Fibroblast of the aortic adventitia (primary cell): ENCODE measurements at regions not wholly inside any gene's neighbourhood (a gene's known extent, or its start where the extent isn't known, plus 50 kb on each side); places are given as distances from the start of the nearest gene placed in this dataset.

Source experiments
- DNase-seq: peaks from one replicate; pipeline ENCODE4 v3.0.0-alpha.2; 2010; ENCODE audit warnings: low read depth
- H3K4me3 ChIP-seq: 2 replicates; pipeline ENCODE4 v1.5.1; 2011; ENCODE audit warnings: low read depth, mild to moderate bottlenecking, control low read depth, low read length, moderate library complexity
- TF ChIP-seq, protein P1 (sequence below): IDR thresholded peaks from 2 replicates; pipeline ENCODE4 v1.5.1; 2011; ENCODE audit warnings: mild to moderate bottlenecking, low read length, control low read depth, inconsistent platforms; ENCODE audit not compliant: insufficient read depth

DNA sequence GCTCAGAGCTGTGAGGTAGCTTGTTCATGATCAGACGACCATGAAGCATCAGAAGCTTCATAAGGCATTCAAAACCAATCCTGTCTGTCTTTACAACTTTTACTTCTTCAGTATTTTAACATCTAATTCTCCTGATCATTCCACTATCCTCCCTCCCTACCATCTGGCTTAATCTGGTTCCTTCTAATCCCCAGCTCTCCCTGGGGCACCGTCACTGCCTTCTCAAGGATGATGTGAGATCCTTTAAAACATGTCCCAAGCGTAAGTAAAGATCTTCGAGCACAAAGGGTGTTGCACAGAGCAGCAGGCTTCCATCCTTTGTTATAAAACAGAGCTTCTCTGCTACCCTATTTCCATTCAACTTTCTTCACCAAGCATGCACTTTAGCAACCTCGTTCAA, 362.7 kb upstream of the ARRDC4 start:
- H3K4me3 ChIP-seq, result no peak overlapping the region
- TF ChIP-seq, protein P1, sequence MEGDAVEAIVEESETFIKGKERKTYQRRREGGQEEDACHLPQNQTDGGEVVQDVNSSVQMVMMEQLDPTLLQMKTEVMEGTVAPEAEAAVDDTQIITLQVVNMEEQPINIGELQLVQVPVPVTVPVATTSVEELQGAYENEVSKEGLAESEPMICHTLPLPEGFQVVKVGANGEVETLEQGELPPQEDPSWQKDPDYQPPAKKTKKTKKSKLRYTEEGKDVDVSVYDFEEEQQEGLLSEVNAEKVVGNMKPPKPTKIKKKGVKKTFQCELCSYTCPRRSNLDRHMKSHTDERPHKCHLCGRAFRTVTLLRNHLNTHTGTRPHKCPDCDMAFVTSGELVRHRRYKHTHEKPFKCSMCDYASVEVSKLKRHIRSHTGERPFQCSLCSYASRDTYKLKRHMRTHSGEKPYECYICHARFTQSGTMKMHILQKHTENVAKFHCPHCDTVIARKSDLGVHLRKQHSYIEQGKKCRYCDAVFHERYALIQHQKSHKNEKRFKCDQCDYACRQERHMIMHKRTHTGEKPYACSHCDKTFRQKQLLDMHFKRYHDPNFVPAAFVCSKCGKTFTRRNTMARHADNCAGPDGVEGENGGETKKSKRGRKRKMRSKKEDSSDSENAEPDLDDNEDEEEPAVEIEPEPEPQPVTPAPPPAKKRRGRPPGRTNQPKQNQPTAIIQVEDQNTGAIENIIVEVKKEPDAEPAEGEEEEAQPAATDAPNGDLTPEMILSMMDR, result no peak
- no peak for DNase-seq

DNA sequence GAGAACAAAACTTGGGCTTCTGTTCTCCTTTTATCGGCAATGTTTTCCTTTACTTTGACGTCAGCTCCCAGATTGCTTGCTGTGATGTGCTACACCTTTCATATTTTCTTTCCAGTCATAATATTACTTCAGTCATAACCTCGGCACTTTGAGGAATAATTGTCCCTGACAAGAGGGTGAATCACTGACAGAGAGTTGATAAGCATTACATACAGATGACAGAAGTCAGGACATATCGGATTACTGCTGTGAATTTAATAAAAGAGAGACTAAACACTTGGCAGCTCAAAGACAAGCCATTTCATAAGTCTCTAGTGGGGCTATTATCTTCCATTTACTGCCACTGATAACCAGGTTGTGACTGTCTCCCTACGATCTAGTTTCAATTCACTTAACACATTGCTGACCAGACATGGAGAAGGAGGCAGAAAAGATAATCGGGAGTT, 362.1 kb upstream of the ARRDC4 start:
- DNase-seq, result no peak
- no peak overlapping the region for H3K4me3 ChIP-seq
- TF ChIP-seq, protein P1, result no peak

- H3K4me3 ChIP-seq, result no peak overlapping the region
- TF ChIP-seq, protein P1, result no peak
- no peak for DNase-seq
Observed at GRCh38 chr15:97600190-97600589, 360.3 kb upstream of the ARRDC4 start.

DNA sequence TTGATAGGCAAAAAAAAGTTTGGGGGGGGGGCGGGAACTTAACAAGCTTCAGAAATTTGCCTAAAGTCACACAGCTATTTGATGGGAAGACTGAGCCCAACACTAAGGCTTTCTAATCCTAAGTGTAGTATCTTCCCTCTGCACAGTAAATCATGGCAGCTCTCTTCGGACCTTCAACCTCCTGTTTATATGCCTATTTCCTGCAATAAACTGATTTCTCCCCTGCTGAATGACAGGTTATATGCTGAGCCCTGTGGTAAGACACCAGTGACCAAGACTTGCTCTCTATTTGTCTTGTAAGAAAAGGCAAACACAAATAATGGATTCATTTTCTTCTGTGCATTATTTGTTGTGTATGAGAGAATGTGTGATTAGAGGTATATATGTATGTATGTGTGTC, 355.8 kb upstream of the ARRDC4 start:
- TF ChIP-seq, protein P1, result no peak
- no peak overlapping the region for H3K4me3 ChIP-seq
- no peak for DNase-seq

DNA sequence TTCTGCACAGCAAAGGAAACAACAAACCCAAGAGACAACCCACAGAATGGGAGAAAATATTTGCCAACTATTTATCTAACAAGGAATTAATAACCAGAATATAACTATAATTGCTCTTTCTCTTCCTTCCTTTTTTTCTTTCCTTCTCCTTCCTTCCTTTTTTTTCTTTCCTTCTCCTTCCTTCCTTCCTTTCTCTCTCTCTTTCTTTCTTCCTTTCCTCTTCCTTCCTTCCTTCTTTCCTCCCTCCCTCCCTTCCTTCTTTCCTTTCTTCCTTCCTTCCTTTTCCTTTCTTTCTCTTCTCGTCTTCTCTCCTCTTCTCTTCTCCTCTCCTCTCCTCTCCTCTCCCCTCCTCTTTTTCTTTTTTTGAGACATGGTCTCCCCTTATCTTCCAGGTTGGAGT, 345.4 kb upstream of the ARRDC4 start:
- TF ChIP-seq, protein P1, result no peak
- H3K4me3 ChIP-seq, result no peak overlapping the region
- no peak for DNase-seq

DNA sequence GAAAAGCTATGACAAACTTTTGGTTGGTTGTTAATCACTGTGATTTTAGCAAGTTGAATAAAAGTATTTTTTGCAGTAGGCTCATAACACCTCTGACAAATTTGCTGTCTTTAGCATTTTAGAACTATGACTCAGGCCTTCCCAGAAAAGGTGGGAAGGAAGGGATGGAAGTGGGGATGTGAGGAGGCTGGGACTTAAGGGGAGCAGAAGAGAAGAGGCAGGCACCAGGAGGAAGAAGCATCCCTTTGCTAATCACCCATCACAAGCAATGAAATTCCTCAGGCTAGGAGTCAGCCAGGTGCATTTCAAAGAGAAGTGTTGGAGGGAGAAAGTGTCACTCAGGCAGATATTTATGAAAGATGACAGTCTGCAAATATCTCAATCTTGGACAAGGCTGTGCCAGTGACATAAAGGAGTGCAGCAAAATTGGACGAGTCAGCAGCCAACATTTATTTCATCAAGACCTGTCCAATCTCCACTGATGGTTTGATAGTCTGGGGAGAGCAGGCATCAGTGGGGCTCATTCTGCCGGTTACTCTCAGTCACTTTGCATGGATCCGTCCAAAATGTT, 337.3 kb upstream of the ARRDC4 start:
- TF ChIP-seq, protein P1, result no peak
- no peak overlapping the region for H3K4me3 ChIP-seq
- DNase-seq, result no peak

DNA sequence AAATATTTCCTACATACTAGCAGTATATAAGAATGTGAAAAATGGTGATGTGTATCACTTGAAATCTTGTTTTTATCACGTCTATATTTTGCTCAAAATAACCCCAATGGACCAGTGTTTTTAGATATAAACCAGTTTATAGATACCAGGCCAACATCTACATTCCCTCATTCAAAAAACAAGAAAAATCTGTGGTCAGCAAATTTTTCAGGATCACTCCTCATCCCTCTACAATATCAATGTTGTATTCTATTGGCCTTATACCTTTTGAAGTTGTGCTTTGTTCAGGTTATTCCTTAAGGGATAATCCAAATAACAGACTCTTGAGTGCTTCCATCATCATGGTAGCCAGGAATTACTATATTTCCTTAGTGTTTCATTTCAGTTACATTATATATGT, 332.9 kb upstream of the ARRDC4 start:
- TF ChIP-seq, protein P1, result no peak
- H3K4me3 ChIP-seq, result no peak overlapping the region
- no peak for DNase-seq
